Breast epithelium (tissue), 3 donors: ENCODE measurements at regions not wholly inside any gene's neighbourhood (a gene's known extent, or its start where the extent isn't known, plus 50 kb on each side); places are given as distances from the start of the nearest gene placed in this dataset.

Source experiments
- POLR2A ChIP-seq: fragments of 450-650 bp; IDR thresholded peaks from one replicate; pipeline ENCODE4 v1.6.1; 2016; ENCODE audit warnings: antibody characterized with exemption, mild to moderate bottlenecking, moderate library complexity
- TF ChIP-seq, protein P1 (sequence below), 3 donors: fragments of 450-650 bp; IDR thresholded peaks; one replicate each; pipeline ENCODE4 v1.5.1; 2016 to 2017; ENCODE audit warnings: antibody characterized with exemption in 3 of 3, mild to moderate bottlenecking in 3 of 3, moderate library complexity in 3 of 3

DNA sequence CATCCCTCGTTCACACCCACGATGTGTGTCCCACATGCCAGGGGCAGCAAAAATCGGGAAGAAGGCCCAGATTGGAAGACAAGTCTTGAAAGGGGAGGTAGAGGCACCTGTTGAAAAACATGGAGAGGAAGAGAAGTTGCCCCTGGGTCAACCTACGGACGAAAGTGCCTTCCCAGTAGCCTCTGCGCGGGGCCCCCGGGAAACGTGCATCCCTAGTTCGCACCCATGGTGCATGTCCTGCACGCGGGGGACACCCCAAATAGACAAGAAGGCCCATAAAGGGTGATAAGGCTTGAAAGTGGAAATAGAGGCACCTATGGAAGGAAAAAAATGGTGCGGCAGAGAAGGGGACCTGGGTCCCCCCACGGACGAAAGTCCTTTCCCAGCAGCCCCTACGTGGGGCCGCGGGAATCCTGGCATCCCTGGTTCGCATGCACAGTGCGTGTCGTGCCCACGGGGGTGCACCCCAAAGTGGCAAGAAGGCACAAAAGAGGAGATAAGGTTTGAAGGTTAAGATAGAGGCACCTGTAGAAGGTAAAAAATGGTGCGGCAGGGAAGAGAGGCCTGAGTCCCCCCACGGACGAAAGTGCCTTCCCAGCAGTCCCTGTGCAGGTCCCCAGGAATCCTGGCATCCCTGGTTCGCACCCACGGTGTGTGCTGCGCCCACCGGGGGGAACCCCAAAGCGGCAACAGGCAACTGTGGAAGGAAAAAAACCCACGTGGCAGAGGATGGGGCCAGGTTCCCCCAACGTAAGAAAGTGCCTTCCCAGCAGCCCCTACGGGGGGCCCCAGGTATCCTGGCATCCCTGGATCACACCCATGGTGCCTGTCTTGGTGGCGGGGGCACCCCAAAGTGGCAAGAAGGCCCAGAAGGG, 278.3 kb downstream of the ALG10 start:
- TF ChIP-seq, protein P1, sequence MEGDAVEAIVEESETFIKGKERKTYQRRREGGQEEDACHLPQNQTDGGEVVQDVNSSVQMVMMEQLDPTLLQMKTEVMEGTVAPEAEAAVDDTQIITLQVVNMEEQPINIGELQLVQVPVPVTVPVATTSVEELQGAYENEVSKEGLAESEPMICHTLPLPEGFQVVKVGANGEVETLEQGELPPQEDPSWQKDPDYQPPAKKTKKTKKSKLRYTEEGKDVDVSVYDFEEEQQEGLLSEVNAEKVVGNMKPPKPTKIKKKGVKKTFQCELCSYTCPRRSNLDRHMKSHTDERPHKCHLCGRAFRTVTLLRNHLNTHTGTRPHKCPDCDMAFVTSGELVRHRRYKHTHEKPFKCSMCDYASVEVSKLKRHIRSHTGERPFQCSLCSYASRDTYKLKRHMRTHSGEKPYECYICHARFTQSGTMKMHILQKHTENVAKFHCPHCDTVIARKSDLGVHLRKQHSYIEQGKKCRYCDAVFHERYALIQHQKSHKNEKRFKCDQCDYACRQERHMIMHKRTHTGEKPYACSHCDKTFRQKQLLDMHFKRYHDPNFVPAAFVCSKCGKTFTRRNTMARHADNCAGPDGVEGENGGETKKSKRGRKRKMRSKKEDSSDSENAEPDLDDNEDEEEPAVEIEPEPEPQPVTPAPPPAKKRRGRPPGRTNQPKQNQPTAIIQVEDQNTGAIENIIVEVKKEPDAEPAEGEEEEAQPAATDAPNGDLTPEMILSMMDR (IDR thresholded peaks at IDR 0.05): no peak
- no peak for TF ChIP-seq POLR2A
